Stomach (tissue), 8 donors: ENCODE measurements at regions not wholly inside any gene's neighbourhood (a gene's known extent, or its start where the extent isn't known, plus 50 kb on each side); places are given as distances from the start of the nearest gene placed in this dataset.
"Not testable (repeated sequence)": the region's sequence is repeated elsewhere in the genome, so short reads cannot be mapped to it uniquely, and the experiment has no call there.

Source experiments
- DNase-seq, 2 donors: peaks; one replicate each; pipeline versions ENCODE4 v3.0.0 to v3.0.0-alpha.2; 2013 to 2019
- H3K27ac ChIP-seq, 5 donors: fragments of 200-600 bp in 4 of 5; sonication (generic) in 4 of 5; one replicate each; pipeline ENCODE4 v1.5.1; 2013 to 2019; ENCODE audit warnings: mild to moderate bottlenecking in 1 of 5, moderate library complexity in 1 of 5
- H3K27me3 ChIP-seq, 3 donors: fragments of 200-600 bp; sonication (generic); one replicate each; pipeline ENCODE4 v1.5.1; 2017 to 2019; ENCODE audit warnings: mixed run types in 1 of 3
- H3K36me3 ChIP-seq, 4 donors: fragments of 200-600 bp; sonication (generic); 1 replicate in 3 of 4; 2 replicates in 1 of 4; pipeline ENCODE4 v1.5.1; 2016 to 2019
- H3K4me1 ChIP-seq, 4 donors: fragments of 200-600 bp; sonication (generic); one replicate each; pipeline ENCODE4 v1.5.1; 2016 to 2019
- H3K4me3 ChIP-seq, 4 donors: fragments of 200-600 bp; sonication (generic) in 3 of 4; one replicate each; pipeline ENCODE4 v1.5.1; 2016 to 2019; ENCODE audit warnings: mild to moderate bottlenecking in 1 of 4
- H3K9me3 ChIP-seq, 4 donors: fragments of 200-600 bp; sonication (generic); one replicate each; pipeline ENCODE4 v1.5.1; 2016 to 2019
- CTCF ChIP-seq, 7 experiments: fragments of 450-650 bp in 4 of 7; fragments of 200-600 bp in 3 of 7; sonication (generic) in 3 of 7; IDR thresholded peaks; one replicate each; pipeline ENCODE4 v1.5.1; 2016 to 2019; ENCODE audit warnings: antibody characterized with exemption in 7 of 7, control low read depth in 2 of 7, mild to moderate bottlenecking in 1 of 7
- EP300 ChIP-seq: sonication (generic); formaldehyde crosslinking; IDR thresholded peaks from one replicate; pipeline ENCODE4 v1.6.1; 2017; ENCODE audit warnings: antibody characterized with exemption
- POLR2A ChIP-seq, 4 donors: fragments of 450-650 bp; IDR thresholded peaks; one replicate each; pipeline ENCODE4 v1.6.1; 2016; ENCODE audit warnings: antibody characterized with exemption in 4 of 4, control low read depth in 2 of 4, mild to moderate bottlenecking in 1 of 4, moderate library complexity in 1 of 4
- POLR2AphosphoS5 ChIP-seq, 3 donors: sonication (generic); formaldehyde crosslinking; IDR thresholded peaks; one replicate each; pipeline ENCODE4 v1.6.1; 2016; ENCODE audit warnings: antibody characterized with exemption in 3 of 3
- WGBS, 5 donors: extraction: QIAGEN DNeasy Blood & Tissue Kit in 3 of 5; methylation state at CpG; one replicate each; pipeline versions ENCODE4 v1.1.5 to v1.1.7; 2013 to 2018; 5-methylcytosine and 5-hydroxymethylcytosine counted together
- intact Hi-C: fragments of 100-400 bp; cut with DNase I; formaldehyde crosslinking; loops from one replicate; pipeline ENCODE4 v1.15.1; 2023; ENCODE audit warnings: low total_unique reads
- donor health status: healthy with polysubstance abuse.
- donor health status: Bipolar disorder and iron deficiency.
- donor health status: healthy.

GRCh38 chr18:71370095-71370494 is 1081.2 kb downstream of the SOCS6 start:
- WGBS, 5 donors, result 80 to 90% (median 86%) methylated on average over 2 of the region's 2 CpGs
- intact Hi-C loops, result no loop called here
- H3K27ac ChIP-seq, result no peak overlapping the region
- H3K4me1 ChIP-seq, result no peaks in the 10 kb centered on the region
- H3K36me3 ChIP-seq, result no peaks in the 10 kb centered on the region
- no peak for DNase-seq
- no peaks in the 10 kb centered on the region for H3K27me3 ChIP-seq
- peaks cover 0 to 29% (median 21%) of the 10 kb centered on the region in 4 donors for H3K9me3 ChIP-seq
- H3K4me3 ChIP-seq, result no peak overlapping the region
- TF ChIP-seq EP300 (no peak), POLR2A (IDR thresholded peaks at IDR 0.05) (no peak), POLR2AphosphoS5 (IDR thresholded peaks at IDR 0.05) (no peak), CTCF (IDR thresholded peaks at IDR 0.05) (no peak)

GRCh38 chr18:71362140-71362539 is 1073.3 kb downstream of the SOCS6 start:
- no peak overlapping the region for H3K27ac ChIP-seq
- no peaks in the 10 kb centered on the region for H3K4me1 ChIP-seq
- no peak overlapping the region for H3K4me3 ChIP-seq
- no peaks in the 10 kb centered on the region for H3K27me3 ChIP-seq
- no peaks in the 10 kb centered on the region for H3K36me3 ChIP-seq
- WGBS, 5 donors, result 80 to 90% (median 86%) methylated on average over 4 of the region's 4 CpGs
- no peak for DNase-seq
- intact Hi-C loops, result no loop called here
- H3K9me3 ChIP-seq, result peaks cover 0 to 24% (median 16%) of the 10 kb centered on the region in 4 donors
- no peak for TF ChIP-seq POLR2A (IDR thresholded peaks at IDR 0.05)
- no peak for TF ChIP-seq CTCF (IDR thresholded peaks at IDR 0.05)
- no peak for TF ChIP-seq EP300
- TF ChIP-seq POLR2AphosphoS5 (IDR thresholded peaks at IDR 0.05), result no peak

GRCh38 chr18:71355599-71355998 is 1066.8 kb downstream of the SOCS6 start:
- H3K27me3 ChIP-seq, intact Hi-C loops, H3K27ac ChIP-seq, H3K36me3 ChIP-seq, H3K4me1 ChIP-seq, DNase-seq, H3K4me3 ChIP-seq, H3K9me3 ChIP-seq: not testable (repeated sequence)
- 58 to 81% (median 62%) methylated on average over 3 of the region's 3 CpGs for WGBS, 5 donors

GRCh38 chr18:71352618-71353017 is 1063.8 kb downstream of the SOCS6 start:
- peaks cover 0 to 7% (median 0%) of the 10 kb centered on the region in 4 donors for H3K9me3 ChIP-seq
- no peaks in the 10 kb centered on the region for H3K27me3 ChIP-seq
- WGBS, 5 donors, result 68 to 87% (median 79%) methylated on average over 1 of the region's 1 CpG
- intact Hi-C loops, result no loop called here
- H3K27ac ChIP-seq, result no peak overlapping the region
- H3K4me1 ChIP-seq, result no peaks in the 10 kb centered on the region
- no peaks in the 10 kb centered on the region for H3K36me3 ChIP-seq
- no peak for TF ChIP-seq EP300
- no peak for TF ChIP-seq POLR2AphosphoS5 (IDR thresholded peaks at IDR 0.05)
- TF ChIP-seq CTCF (IDR thresholded peaks at IDR 0.05), result no peak
- TF ChIP-seq POLR2A (IDR thresholded peaks at IDR 0.05), result no peak
- H3K4me3 ChIP-seq, result no peak overlapping the region
- DNase-seq, result no peak

- Histone ChIP-seq H3K36me3 (no peaks in the 10 kb centered on the region), H3K4me3 (no peak overlapping the region), H3K4me1 (no peaks in the 10 kb centered on the region), H3K27me3 (no peaks in the 10 kb centered on the region), H3K9me3 (no peaks in the 10 kb centered on the region), H3K27ac (no peak overlapping the region)
- no peak for DNase-seq
- 59 to 64% (median 62%) methylated on average over 6 of the region's 6 CpGs for WGBS, 5 donors
- TF ChIP-seq POLR2AphosphoS5 (IDR thresholded peaks at IDR 0.05) (no peak), POLR2A (IDR thresholded peaks at IDR 0.05) (no peak), CTCF (IDR thresholded peaks at IDR 0.05) (no peak), EP300 (no peak)
- intact Hi-C loops, result no loop called here
Measured at GRCh38 chr18:71336576-71337210, 1047.8 kb downstream of the SOCS6 start.
